H54 (cell line): ENCODE measurements at regions not wholly inside any gene's neighbourhood (a gene's known extent, or its start where the extent isn't known, plus 50 kb on each side); places are given as distances from the start of the nearest gene placed in this dataset.
"Not testable (repeated sequence)": the region's sequence is repeated elsewhere in the genome, so short reads cannot be mapped to it uniquely, and the experiment has no call there.

Experiments used
- DNase-seq: peaks from one replicate; pipeline ENCODE4 v3.0.0; 2011; ENCODE audit warnings: low spot score, mixed read lengths; ENCODE audit not compliant: insufficient read length
- FAIRE-seq: peaks from 3 replicates; lab custom pipeline; 2011; peaks lifted over from hg19 to GRCh38; lab: Jason Lieb, UNC
- POLR2A ChIP-seq: IDR thresholded peaks from 2 replicates; pipeline ENCODE4 v1.6.1; 2011; ENCODE audit warnings: low read depth, mild to moderate bottlenecking, low read length

- no peak for FAIRE-seq
- TF ChIP-seq POLR2A = no peak
- no peak for DNase-seq
Measured at GRCh38 chr22:48309115-48309705, 1518.5 kb downstream of the BRD1 start.

- TF ChIP-seq POLR2A = no peak
- no peak for DNase-seq
- no peak for FAIRE-seq
Measured at GRCh38 chr22:48307931-48308330, 1519.7 kb downstream of the BRD1 start.

GRCh38 chr22:48306785-48307510 lies 1520.7 kb downstream of the BRD1 start:
- DNase-seq = no peak
- no peak for TF ChIP-seq POLR2A
- FAIRE-seq = no peak

- no peak for TF ChIP-seq POLR2A
- no peak for DNase-seq
- FAIRE-seq = no peak
Measured at GRCh38 chr22:48306284-48306683, 1521.4 kb downstream of the BRD1 start.

- DNase-seq (no peak), FAIRE-seq (no peak)
- TF ChIP-seq POLR2A = no peak
Measured at GRCh38 chr22:48305726-48306235, 1521.9 kb downstream of the BRD1 start.

- no peak for FAIRE-seq
Measured at GRCh38 chr22:48303369-48303725, 1524.3 kb downstream of the BRD1 start.

GRCh38 chr22:48302657-48303368 lies 1524.9 kb downstream of the BRD1 start:
- DNase-seq = no peak
- FAIRE-seq = no peak
- no peak for TF ChIP-seq POLR2A

More at GRCh38 chr22:48303369-48303725, 1524.3 kb downstream of the BRD1 start:
- no peak for TF ChIP-seq POLR2A
- DNase-seq = no peak

- no peak for TF ChIP-seq POLR2A
- DNase-seq (no peak), FAIRE-seq (no peak)
Measured at GRCh38 chr22:48301908-48302307, 1525.8 kb downstream of the BRD1 start.

- no peak for FAIRE-seq
- no peak for TF ChIP-seq POLR2A
- DNase-seq = no peak
Measured at GRCh38 chr22:48301421-48301820, 1526.3 kb downstream of the BRD1 start.

- FAIRE-seq (no peak), DNase-seq (no peak)
- no peak for TF ChIP-seq POLR2A
Measured at GRCh38 chr22:48300877-48301276, 1526.8 kb downstream of the BRD1 start.

- DNase-seq (no peak), FAIRE-seq (no peak)
- no peak for TF ChIP-seq POLR2A
Measured at GRCh38 chr22:48299801-48300200, 1527.9 kb downstream of the BRD1 start.

GRCh38 chr22:48299124-48299523 lies 1528.5 kb downstream of the BRD1 start:
- DNase-seq = no peak
- FAIRE-seq = no peak
- no peak for TF ChIP-seq POLR2A

- no peak for TF ChIP-seq POLR2A
- FAIRE-seq (no peak), DNase-seq (no peak)
Measured at GRCh38 chr22:48297296-48297695, 1530.4 kb downstream of the BRD1 start.

GRCh38 chr22:48289954-48290353 lies 1527.5 kb downstream of the TBC1D22A start:
- not testable (repeated sequence) for FAIRE-seq, DNase-seq
